ENCODE measurements at regions not wholly inside any gene's neighbourhood (a gene's known extent, or its start where the extent isn't known, plus 50 kb on each side); places are given as distances from the start of the nearest gene placed in this dataset.

DNA sequence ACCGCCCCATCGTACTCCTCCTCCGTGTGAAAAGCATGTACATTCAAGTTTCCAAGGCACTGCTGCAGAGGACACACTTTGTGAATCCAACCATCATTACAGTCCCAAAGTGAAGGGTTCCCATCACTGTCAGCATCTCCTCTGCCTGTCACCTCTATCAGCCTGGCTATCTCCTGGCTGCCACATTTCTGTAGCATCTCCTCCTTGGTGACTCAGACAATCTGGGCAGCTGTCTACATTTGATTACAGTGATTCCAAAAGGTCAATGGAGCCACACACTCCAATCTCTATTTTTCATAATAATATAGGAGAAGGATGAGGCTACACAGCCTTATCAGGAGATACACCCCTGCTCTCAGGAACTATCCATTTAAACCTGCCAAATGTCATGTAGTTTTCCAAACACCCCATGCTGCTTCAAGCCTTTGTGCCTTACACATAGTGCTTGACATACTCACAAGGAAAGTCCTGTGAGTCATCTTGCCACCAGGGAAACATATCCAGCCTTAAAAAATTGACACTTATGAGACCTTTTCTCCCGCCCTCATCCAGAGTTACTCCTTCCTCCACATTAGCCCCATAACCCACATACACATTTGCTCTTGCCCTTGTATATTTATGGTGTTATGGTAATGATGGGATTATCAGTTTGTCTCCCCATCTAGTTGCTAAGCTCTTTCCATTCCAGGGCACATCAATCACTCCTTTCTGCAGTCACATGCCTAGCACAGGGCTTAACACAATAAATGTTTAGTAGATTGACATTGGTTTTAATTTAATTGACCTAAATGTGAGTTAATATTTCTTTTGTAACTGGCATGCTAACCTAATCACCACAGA lies 250.1 kb upstream of the CDH5 start:
- no peak for TF ChIP-seq GATA3 (IDR thresholded peaks at IDR 0.05; ENCODE audit: low read depth, low read length)
- no peak for TF ChIP-seq GATA2 (IDR thresholded peaks at IDR 0.05; ENCODE audit: low read depth, low read length)
